RWPE1 (cell line): ENCODE measurements at regions not wholly inside any gene's neighbourhood (a gene's known extent, or its start where the extent isn't known, plus 50 kb on each side); places are given as distances from the start of the nearest gene placed in this dataset.

Source experiments
- CTCF ChIA-PET: fragments of 350-600 bp; sonication (Branson Sonifier 250); formaldehyde crosslinking; extraction: SDS; loops from one replicate; lab custom pipeline; 2021; lab: Yijun Ruan, JAX
- POLR2A ChIA-PET: fragments of 400-600 bp; formaldehyde crosslinking; extraction: SDS; loops from one replicate; lab custom pipeline; 2020; ENCODE audit warnings: antibody characterized with exemption; ENCODE audit not compliant: low non-redundant PET; lab: Yijun Ruan, JAX
- DNase-seq: peaks from one replicate; pipeline ENCODE4 v3.0.0; 2012; ENCODE audit warnings: low spot score
- H3K27ac ChIP-seq: fragments of 450-650 bp; 2 replicates; pipeline ENCODE4 v1.5.1; 2017
- CTCF ChIP-seq: fragments of 450-650 bp; conservative IDR thresholded peaks from 2 replicates; pipeline ENCODE4 v1.5.1; 2017; ENCODE audit warnings: low read depth, mild to moderate bottlenecking

- POLR2A ChIA-PET = no interaction called here
- CTCF ChIA-PET = no interaction called here
- H3K27ac ChIP-seq = no peak overlapping the region
- no peak for DNase-seq
- TF ChIP-seq CTCF = no peak
These were observed 116.0 kb upstream of the NEO1 start for GRCh38 chr15:72936237-72936636.

GRCh38 chr15:72935521-72935920 lies 116.7 kb upstream of the NEO1 start:
- H3K27ac ChIP-seq = no peak overlapping the region
- DNase-seq = no peak
- TF ChIP-seq CTCF = no peak
- ChIA-PET CTCF (interaction anchor here (0.6 kb wide), 1 partner anchor 146 kb away, joined by 5 read pairs; no protein-coding TSS in a partner anchor), POLR2A (no interaction called here)

- no peak overlapping the region for H3K27ac ChIP-seq
- ChIA-PET POLR2A (no interaction called here), CTCF (interaction anchor here (0.6 kb wide), 1 partner anchor 147 kb away, joined by 5 read pairs; no protein-coding TSS in a partner anchor)
- DNase-seq = no peak
- no peak for TF ChIP-seq CTCF
These were observed 117.3 kb upstream of the NEO1 start for GRCh38 chr15:72934921-72935320.

- no peak overlapping the region for H3K27ac ChIP-seq
- CTCF ChIA-PET = interaction anchor here (0.6 to 0.7 kb wide), 2 partner anchors 728 to 1237 kb away, joined by 3 to 4 read pairs; no protein-coding TSS in a partner anchor
- DNase-seq = no peak
- TF ChIP-seq CTCF = no peak
- POLR2A ChIA-PET = no interaction called here
These were observed 118.3 kb upstream of the NEO1 start for GRCh38 chr15:72933976-72934375.

- H3K27ac ChIP-seq = no peak overlapping the region
- no peak for TF ChIP-seq CTCF
- DNase-seq = no peak
- ChIA-PET CTCF (interaction anchor here (0.7 kb wide), 1 partner anchor 341 kb away, joined by 3 read pairs; no protein-coding TSS in a partner anchor), POLR2A (no interaction called here)
These were observed 119.8 kb upstream of the NEO1 start for GRCh38 chr15:72932472-72932871.

GRCh38 chr15:72927451-72927850 lies 124.8 kb upstream of the NEO1 start:
- H3K27ac ChIP-seq = no peak overlapping the region
- ChIA-PET CTCF (no interaction called here), POLR2A (no interaction called here)
- DNase-seq = no peak
- TF ChIP-seq CTCF = no peak
